ENCODE measurements at regions not wholly inside any gene's neighbourhood (a gene's known extent, or its start where the extent isn't known, plus 50 kb on each side); places are given as distances from the start of the nearest gene placed in this dataset.
"Not testable (repeated sequence)": the region's sequence is repeated elsewhere in the genome, so short reads cannot be mapped to it uniquely, and the experiment has no call there.

DNA sequence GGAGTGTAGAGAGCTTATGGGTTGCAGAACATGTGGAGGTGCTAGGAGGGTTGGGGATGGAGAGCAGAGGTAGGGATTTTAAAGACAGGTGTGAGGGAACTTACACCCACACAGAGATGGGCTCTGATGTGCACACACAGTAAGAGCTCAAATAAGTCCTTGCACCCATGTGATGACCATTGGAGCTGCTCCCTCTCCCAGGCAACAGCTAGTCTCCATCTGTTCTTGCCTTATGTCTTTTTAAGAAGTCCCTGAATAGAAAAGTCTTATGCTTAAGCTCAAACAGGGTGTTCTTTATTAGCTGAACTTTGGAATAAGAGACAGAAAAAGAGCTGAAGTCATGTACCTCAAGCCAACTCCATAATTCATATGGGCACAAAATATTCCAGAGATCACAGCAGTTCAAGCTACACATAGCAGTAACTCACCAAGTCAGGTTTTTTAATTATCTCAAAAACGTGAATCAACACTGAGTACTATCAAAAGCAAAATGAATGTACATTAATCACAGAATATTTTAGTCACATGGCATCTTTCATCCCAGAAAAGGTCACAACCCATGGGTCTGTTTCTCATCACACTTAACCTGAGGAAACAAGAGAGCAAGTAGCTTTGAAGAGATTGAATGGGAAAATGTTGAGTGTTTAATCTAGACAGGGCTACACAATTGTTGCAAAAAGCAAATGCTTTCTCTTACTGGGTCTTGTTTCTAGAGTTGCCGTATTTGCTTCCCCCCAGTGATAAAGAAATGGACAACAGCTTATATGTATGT lies 1513.6 kb upstream of the SEL1L start:
- no peak for ATAC-seq (ENCODE audit: low FRiP score)
- no peaks in the 10 kb centered on the region for H3K4me1 ChIP-seq (ENCODE audit: control insufficient read depth in 1 of 2, insufficient read depth in 2 of 2, low read length in 2 of 2)
- intact Hi-C loops (cut with DNase I), result no loop called here
- 32 to 33% methylated on average over 2 of the region's 2 CpGs for WGBS, 2 donors
- H3K27ac ChIP-seq (ENCODE audit: low read depth in 1 of 2, low read length in 2 of 2), result no peak overlapping the region
- no peak overlapping the region for H3K4me3 ChIP-seq (ENCODE audit: low read length in 2 of 2)
- H3K9me3 ChIP-seq (ENCODE audit: control insufficient read depth, low read length), result no peaks in the 10 kb centered on the region
- DNase-seq, result no peak
- H3K36me3 ChIP-seq (ENCODE audit: control insufficient read depth in 1 of 2, insufficient read depth in 2 of 2, low read length in 1 of 2), result no peaks in the 10 kb centered on the region
- no peaks in the 10 kb centered on the region for H3K27me3 ChIP-seq (ENCODE audit: control insufficient read depth in 1 of 2, insufficient read depth in 2 of 2, low read length in 1 of 2)

DNA sequence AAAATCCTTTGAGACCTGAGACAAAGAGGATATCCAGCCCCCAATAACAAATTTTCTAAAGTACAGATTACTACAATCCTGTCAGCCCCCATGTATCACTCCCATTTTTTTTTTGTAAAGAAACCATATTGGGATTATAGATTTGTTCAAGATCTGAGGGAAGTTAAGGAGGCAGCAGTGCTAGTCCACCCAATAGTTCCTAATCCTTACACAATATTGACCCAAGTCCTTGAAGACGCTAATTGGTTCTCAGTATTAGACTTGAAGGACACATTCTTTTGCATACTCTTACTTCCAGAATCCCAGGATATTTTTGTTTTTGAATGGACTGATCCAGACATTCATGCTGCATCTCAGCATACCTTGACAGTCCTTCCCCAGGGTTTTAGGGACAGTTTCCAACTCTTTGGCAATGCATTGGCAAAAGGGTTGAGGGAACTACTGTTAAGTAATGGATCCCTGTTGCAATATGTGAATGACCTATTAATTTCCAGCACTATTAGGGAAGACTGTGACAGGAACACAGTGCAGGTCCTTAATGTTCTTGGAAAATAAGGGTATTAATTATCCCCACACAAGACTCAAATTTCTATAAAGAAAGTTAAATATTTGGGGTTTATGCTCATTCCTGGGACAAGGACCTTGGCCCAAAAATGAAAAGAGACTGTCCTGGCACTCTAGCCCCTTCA lies 1519.5 kb upstream of the SEL1L start:
- Histone ChIP-seq H3K36me3 (ENCODE audit: control insufficient read depth in 1 of 2, insufficient read depth in 2 of 2, low read length in 1 of 2) (no peaks in the 10 kb centered on the region), H3K27ac (ENCODE audit: low read depth in 1 of 2, low read length in 2 of 2) (no peak overlapping the region), H3K4me3 (ENCODE audit: low read length in 2 of 2) (no peak overlapping the region), H3K9me3 (ENCODE audit: control insufficient read depth, low read length) (no peaks in the 10 kb centered on the region), H3K27me3 (ENCODE audit: control insufficient read depth in 1 of 2, insufficient read depth in 2 of 2, low read length in 1 of 2) (no peaks in the 10 kb centered on the region), H3K4me1 (ENCODE audit: control insufficient read depth in 1 of 2, insufficient read depth in 2 of 2, low read length in 2 of 2) (no peaks in the 10 kb centered on the region)
- intact Hi-C loops (cut with DNase I), result no loop called here
- ATAC-seq (ENCODE audit: low FRiP score) (no peak), DNase-seq (no peak)
- WGBS, 2 donors, result 97 to 100% methylated on average over 1 of the region's 1 CpG

DNA sequence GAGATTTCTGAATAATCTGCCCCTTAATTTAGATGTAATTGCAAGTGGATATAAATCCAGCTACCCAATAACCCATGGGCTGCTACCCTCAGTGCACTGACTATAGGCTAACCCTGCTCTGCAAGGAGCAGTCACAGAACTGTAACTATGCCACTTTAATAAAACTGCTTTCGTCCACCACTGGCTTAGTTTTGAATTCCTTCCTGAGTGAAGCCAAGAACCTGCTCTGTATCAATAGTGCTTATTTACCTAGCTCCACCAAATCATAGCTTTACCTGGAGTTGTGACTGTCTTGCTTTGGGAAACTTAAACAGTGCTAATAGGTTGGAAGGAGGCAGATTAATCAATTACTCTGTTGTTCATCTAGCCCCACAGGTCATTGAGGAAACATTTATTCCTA lies 1524.4 kb upstream of the SEL1L start:
- DNase-seq (no peak), ATAC-seq (ENCODE audit: low FRiP score) (no peak)
- no peak overlapping the region for H3K27ac ChIP-seq (ENCODE audit: low read depth in 1 of 2, low read length in 2 of 2)
- H3K27me3 ChIP-seq (ENCODE audit: control insufficient read depth in 1 of 2, insufficient read depth in 2 of 2, low read length in 1 of 2), result no peaks in the 10 kb centered on the region
- intact Hi-C loops (cut with DNase I), result no loop called here
- H3K9me3 ChIP-seq (ENCODE audit: control insufficient read depth, low read length), result no peaks in the 10 kb centered on the region
- H3K4me3 ChIP-seq (ENCODE audit: low read length in 2 of 2), result no peak overlapping the region
- H3K4me1 ChIP-seq (ENCODE audit: control insufficient read depth in 1 of 2, insufficient read depth in 2 of 2, low read length in 2 of 2), result no peaks in the 10 kb centered on the region
- no peaks in the 10 kb centered on the region for H3K36me3 ChIP-seq (ENCODE audit: control insufficient read depth in 1 of 2, insufficient read depth in 2 of 2, low read length in 1 of 2)
- WGBS, 2 donors, result 63 to 77% methylated on average over 1 of the region's 1 CpG

DNA sequence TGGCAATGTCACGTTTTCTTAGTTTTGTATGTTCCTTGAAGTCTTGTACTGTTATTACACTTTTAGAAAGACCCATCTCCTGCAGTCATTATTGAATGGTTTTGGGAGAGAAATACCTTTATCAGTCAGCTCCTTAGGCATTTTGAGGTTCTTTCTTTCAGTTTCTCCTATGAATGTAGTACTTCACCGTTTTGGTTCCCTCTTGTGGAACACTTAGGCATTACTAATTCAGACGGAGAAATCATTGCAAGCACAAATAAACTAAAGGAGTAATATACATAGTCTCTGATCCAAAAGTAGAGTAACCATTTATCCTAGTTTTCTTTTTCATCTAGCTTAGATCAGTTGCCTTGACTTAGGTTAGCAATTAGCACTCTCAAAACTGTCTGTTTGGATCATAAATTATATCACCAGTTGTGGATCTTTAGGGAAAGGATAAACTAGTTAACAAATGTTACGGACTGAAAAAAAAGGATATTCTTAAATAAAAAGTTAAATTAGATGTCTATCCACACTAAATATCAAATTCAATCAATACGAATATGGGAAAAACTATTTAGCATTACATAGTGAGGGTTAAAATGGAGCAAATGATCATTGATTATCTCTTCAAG lies 1538.3 kb upstream of the SEL1L start:
- Histone ChIP-seq H3K27me3 (ENCODE audit: control insufficient read depth in 1 of 2, insufficient read depth in 2 of 2, low read length in 1 of 2) (no peaks in the 10 kb centered on the region), H3K4me1 (ENCODE audit: control insufficient read depth in 1 of 2, insufficient read depth in 2 of 2, low read length in 2 of 2) (no peaks in the 10 kb centered on the region), H3K27ac (ENCODE audit: low read depth in 1 of 2, low read length in 2 of 2) (no peak overlapping the region), H3K9me3 (ENCODE audit: control insufficient read depth, low read length) (no peaks in the 10 kb centered on the region), H3K4me3 (ENCODE audit: low read length in 2 of 2) (no peak overlapping the region), H3K36me3 (ENCODE audit: control insufficient read depth in 1 of 2, insufficient read depth in 2 of 2, low read length in 1 of 2) (no peaks in the 10 kb centered on the region)
- intact Hi-C loops (cut with DNase I), result no loop called here
- WGBS, 2 donors, result 63 to 65% methylated on average over 5 of the region's 5 CpGs
- no peak for ATAC-seq (ENCODE audit: low FRiP score)
- DNase-seq, result no peak

DNA sequence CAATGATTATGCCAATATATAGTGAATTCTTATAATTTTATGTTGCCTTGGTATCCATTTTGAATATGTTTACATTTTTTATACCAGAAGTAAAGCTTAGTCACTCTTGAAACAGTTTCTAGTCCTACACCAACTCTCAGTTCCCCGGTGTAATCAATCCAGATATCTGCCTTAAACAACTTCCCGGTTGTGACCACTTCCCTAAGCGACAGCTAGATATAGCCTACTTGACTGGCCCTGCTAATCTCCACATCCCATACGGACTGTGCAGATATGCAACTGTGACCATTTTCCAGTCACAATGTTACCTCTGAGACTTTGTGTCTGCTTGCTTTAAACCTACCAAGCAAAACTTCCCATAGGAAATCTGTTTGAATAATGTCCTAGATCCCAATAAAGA lies 1551.5 kb upstream of the SEL1L start:
- Histone ChIP-seq H3K9me3 (ENCODE audit: control insufficient read depth, low read length) (no peaks in the 10 kb centered on the region), H3K4me1 (ENCODE audit: control insufficient read depth in 1 of 2, insufficient read depth in 2 of 2, low read length in 2 of 2) (no peaks in the 10 kb centered on the region), H3K27ac (ENCODE audit: low read depth in 1 of 2, low read length in 2 of 2) (no peak overlapping the region), H3K36me3 (ENCODE audit: control insufficient read depth in 1 of 2, insufficient read depth in 2 of 2, low read length in 1 of 2) (no peaks in the 10 kb centered on the region), H3K27me3 (ENCODE audit: control insufficient read depth in 1 of 2, insufficient read depth in 2 of 2, low read length in 1 of 2) (no peaks in the 10 kb centered on the region), H3K4me3 (ENCODE audit: low read length in 2 of 2) (no peak overlapping the region)
- DNase-seq, result no peak
- 89% methylated on average over 4 of the region's 4 CpGs for WGBS, 2 donors
- intact Hi-C loops (cut with DNase I), result no loop called here
- no peak for ATAC-seq (ENCODE audit: low FRiP score)

DNA sequence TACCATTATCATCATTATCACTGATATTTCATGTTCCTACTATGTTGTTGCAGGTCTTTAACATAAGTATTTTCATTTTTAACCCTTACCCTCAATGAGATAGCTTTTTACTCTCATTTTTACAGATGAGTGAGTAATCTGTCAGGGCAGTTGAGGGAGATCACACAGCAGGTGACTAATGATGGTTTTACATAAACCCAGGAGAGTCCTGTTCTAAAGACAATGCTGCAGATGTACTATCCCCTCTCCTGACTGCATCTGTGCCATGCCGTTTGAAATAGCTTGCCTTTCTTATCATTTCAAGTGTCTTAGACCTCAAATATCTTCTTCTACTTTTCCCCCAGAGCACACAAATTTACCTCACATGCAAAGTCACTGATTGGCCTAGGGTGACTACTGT lies 1552.1 kb upstream of the SEL1L start:
- H3K36me3 ChIP-seq (ENCODE audit: control insufficient read depth in 1 of 2, insufficient read depth in 2 of 2, low read length in 1 of 2), result no peaks in the 10 kb centered on the region
- intact Hi-C loops (cut with DNase I), result no loop called here
- no peaks in the 10 kb centered on the region for H3K27me3 ChIP-seq (ENCODE audit: control insufficient read depth in 1 of 2, insufficient read depth in 2 of 2, low read length in 1 of 2)
- H3K4me3 ChIP-seq (ENCODE audit: low read length in 2 of 2), result no peak overlapping the region
- H3K4me1 ChIP-seq (ENCODE audit: control insufficient read depth in 1 of 2, insufficient read depth in 2 of 2, low read length in 2 of 2), result no peaks in the 10 kb centered on the region
- 90 to 95% methylated on average over 1 of the region's 1 CpG for WGBS, 2 donors
- H3K9me3 ChIP-seq (ENCODE audit: control insufficient read depth, low read length), result no peaks in the 10 kb centered on the region
- ATAC-seq (ENCODE audit: low FRiP score), result no peak
- DNase-seq, result no peak
- H3K27ac ChIP-seq (ENCODE audit: low read depth in 1 of 2, low read length in 2 of 2), result no peak overlapping the region

DNA sequence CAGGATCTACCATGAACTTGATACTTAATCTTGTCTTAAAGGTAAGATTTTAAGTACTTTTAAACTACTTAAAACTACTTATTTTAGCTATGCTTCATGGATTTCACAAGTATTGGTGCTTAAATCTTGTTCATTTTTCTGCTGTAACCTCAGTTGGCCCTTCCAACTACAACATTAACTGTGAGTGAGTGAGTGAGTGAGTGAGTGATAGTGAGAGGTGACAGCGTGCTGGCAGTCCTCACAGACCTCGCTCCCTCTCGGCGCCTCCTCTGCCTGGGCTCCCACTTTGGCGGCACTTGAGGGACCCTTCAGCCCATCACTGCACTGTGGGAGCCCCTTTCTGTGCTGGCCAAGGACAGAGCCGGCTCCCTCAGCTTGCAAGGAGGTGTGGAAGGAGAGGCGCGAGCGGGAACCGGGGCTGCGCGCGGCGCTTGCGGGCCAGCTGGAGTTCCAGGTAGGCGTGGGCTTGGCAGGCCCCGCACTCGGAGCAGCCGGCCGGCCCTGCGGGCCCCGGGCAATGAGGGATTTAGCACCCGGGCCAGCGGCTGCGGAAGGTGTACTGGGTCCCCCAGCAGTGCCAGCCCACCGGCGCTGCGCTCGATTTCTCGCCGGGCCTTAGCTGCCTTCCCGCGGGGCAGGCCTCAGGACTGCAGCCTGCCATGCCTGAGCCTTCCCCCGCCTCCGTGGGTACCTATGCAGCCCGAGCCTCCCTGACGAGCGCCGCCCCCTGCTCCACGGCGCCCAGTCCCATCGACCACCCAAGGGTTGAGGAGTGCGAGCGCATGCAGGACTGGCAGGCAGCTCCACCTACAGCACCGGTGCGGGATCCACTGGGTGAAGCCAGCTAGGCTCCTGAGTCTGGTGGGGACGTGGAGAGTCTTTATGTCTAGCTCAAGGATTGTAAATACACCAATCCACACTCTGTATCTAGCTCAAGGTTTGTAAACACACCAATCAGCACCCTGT lies 1558.6 kb upstream of the SEL1L start:
- H3K36me3 ChIP-seq (ENCODE audit: control insufficient read depth in 1 of 2, insufficient read depth in 2 of 2, low read length in 1 of 2); H3K4me3 ChIP-seq (ENCODE audit: low read length in 2 of 2); H3K27ac ChIP-seq (ENCODE audit: low read depth in 1 of 2, low read length in 2 of 2); H3K4me1 ChIP-seq (ENCODE audit: control insufficient read depth in 1 of 2, insufficient read depth in 2 of 2, low read length in 2 of 2); DNase-seq; H3K27me3 ChIP-seq (ENCODE audit: control insufficient read depth in 1 of 2, insufficient read depth in 2 of 2, low read length in 1 of 2); intact Hi-C loops (cut with DNase I); H3K9me3 ChIP-seq (ENCODE audit: control insufficient read depth, low read length); ATAC-seq (ENCODE audit: low FRiP score): not testable (repeated sequence)
- 39 to 49% methylated on average over 31 to 47 of the region's 47 CpGs for WGBS, 2 donors

DNA sequence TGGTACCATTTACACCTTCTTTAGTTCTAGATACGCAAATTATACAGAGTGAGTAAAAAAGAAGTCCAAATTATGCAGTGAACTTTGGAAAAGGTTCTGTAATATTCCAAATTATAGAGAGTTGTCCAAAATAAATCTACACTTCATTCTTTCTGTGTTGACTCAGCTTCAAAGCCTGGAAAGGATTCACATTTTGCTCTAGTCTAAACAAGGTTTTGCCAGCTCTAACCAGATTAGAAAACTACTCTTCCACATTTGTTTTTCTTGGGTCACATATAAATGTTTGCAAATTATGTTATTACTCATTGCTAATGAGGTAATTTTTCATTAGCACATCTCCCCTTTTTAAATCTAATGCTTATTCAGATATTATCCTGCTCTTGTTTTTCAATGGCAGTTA lies 1562.4 kb upstream of the SEL1L start:
- Histone ChIP-seq H3K36me3 (ENCODE audit: control insufficient read depth in 1 of 2, insufficient read depth in 2 of 2, low read length in 1 of 2) (no peaks in the 10 kb centered on the region), H3K9me3 (ENCODE audit: control insufficient read depth, low read length) (no peaks in the 10 kb centered on the region), H3K27ac (ENCODE audit: low read depth in 1 of 2, low read length in 2 of 2) (no peak overlapping the region), H3K4me1 (ENCODE audit: control insufficient read depth in 1 of 2, insufficient read depth in 2 of 2, low read length in 2 of 2) (no peaks in the 10 kb centered on the region), H3K4me3 (ENCODE audit: low read length in 2 of 2) (no peak overlapping the region), H3K27me3 (ENCODE audit: control insufficient read depth in 1 of 2, insufficient read depth in 2 of 2, low read length in 1 of 2) (no peaks in the 10 kb centered on the region)
- DNase-seq (no peak), ATAC-seq (ENCODE audit: low FRiP score) (peak; percentile 48)
- 3 to 10% methylated on average over 1 of the region's 1 CpG for WGBS, 2 donors
- intact Hi-C loops (cut with DNase I), result no loop called here

Measured in aorta (tissue), 5 donors.